ENCODE measurements at regions not wholly inside any gene's neighbourhood (a gene's known extent, or its start where the extent isn't known, plus 50 kb on each side); places are given as distances from the start of the nearest gene placed in this dataset.

- Histone ChIP-seq H3K4me3 (replicated peaks in 1 of 4; ENCODE audit: control extremely low read depth in 1 of 4, insufficient read depth in 1 of 4, low read depth in 3 of 4, low read length in 4 of 4) (no peak overlapping the region), H3K36me3 (ENCODE audit: control insufficient read depth, insufficient read depth, low read length) (no peaks in the 10 kb centered on the region), H3K4me1 (ENCODE audit: control insufficient read depth, extremely low read depth, insufficient read depth, low read length) (no peaks in the 10 kb centered on the region), H3K4me2 (ENCODE audit: extremely low read depth, insufficient read depth, low read length) (no peak overlapping the region), H3K27me3 (ENCODE audit: control insufficient read depth, insufficient read depth, low read length) (no peaks in the 10 kb centered on the region), H3K27ac (ENCODE audit: insufficient read depth, low read length) (no peak overlapping the region), H3K9me3 (ENCODE audit: control insufficient read depth, insufficient read depth, low read depth, low read length) (no peaks in the 10 kb centered on the region), H2AFZ (ENCODE audit: low read length) (no peak overlapping the region), H3K79me2 (ENCODE audit: control insufficient read depth, insufficient read depth, low read length) (no peaks in the 10 kb centered on the region), H4K20me1 (ENCODE audit: control insufficient read depth, extremely low read depth, insufficient read depth, low read length) (no peaks in the 10 kb centered on the region), H3K9ac (ENCODE audit: insufficient read depth, low read length) (no peak overlapping the region)
- no peak for DNase-seq (ENCODE audit: low read depth in 2 of 2)
- TF ChIP-seq EZH2 (IDR thresholded peaks at IDR 0.05; ENCODE audit: low read length, missing control alignments) = no peak
- no peak for TF ChIP-seq CTCF (conservative IDR thresholded peaks at IDR 0.05 in 1 of 2, IDR thresholded peaks at IDR 0.05 in 1 of 2; ENCODE audit: low read depth in 1 of 2, low read length in 2 of 2)
Measured at GRCh38 chr22:22425783-22426624, 82.5 kb downstream of the ZNF280B start.

GRCh38 chr22:22427542-22428065 lies 80.9 kb downstream of the ZNF280B start:
- no peak for DNase-seq (ENCODE audit: low read depth in 2 of 2)
- no peak for TF ChIP-seq CTCF (conservative IDR thresholded peaks at IDR 0.05 in 1 of 2, IDR thresholded peaks at IDR 0.05 in 1 of 2; ENCODE audit: low read depth in 1 of 2, low read length in 2 of 2)
- TF ChIP-seq EZH2 (IDR thresholded peaks at IDR 0.05; ENCODE audit: low read length, missing control alignments) = no peak

DNA sequence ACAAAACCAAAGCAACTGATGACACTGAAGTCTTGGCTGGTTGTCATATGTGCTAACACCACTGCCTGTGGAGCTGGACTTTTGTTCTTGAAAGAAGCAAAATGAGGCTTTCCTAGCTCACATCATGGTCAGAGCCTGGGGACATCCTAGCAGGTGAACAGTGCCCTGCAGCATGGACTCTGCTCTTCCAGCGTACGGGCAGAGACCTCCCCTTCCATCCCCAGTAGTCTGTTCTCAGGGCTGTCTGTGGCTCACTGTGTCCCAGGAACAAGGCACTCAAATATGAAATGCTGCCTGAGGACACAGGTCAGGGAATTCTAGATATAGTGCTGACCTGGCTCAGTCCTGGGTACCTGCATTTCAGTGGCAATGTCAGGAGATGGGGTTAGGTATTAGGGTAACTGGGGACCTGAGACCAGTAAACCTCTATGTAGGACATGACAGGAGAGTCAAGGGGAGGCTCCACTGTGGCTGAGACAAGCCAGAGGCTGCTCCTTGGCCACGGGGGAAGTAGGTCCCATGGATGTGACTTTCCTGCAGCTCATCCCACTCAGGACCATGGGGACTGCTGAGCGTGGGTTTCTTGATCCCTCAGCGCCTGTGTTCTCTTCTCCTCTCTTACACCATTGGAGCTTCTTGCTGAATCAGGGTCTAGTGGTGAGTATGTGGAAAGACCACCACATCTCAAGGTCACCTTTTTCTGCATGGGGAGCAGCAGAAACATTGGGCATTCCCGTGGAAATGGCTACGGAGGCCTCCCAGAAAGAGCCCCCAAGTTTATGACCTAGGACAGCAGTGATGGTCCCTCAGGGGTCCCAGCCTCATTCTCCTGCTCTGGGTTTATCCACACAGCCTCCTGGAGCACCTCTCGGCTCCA lies 80.1 kb downstream of the ZNF280B start:
- Histone ChIP-seq H3K36me3 (ENCODE audit: control insufficient read depth, insufficient read depth, low read length) (no peaks in the 10 kb centered on the region), H3K27ac (ENCODE audit: insufficient read depth, low read length) (no peak overlapping the region), H3K9ac (ENCODE audit: insufficient read depth, low read length) (no peak overlapping the region), H3K4me2 (ENCODE audit: extremely low read depth, insufficient read depth, low read length) (no peak overlapping the region), H3K9me3 (ENCODE audit: control insufficient read depth, insufficient read depth, low read depth, low read length) (no peaks in the 10 kb centered on the region), H3K27me3 (ENCODE audit: control insufficient read depth, insufficient read depth, low read length) (no peaks in the 10 kb centered on the region), H4K20me1 (ENCODE audit: control insufficient read depth, extremely low read depth, insufficient read depth, low read length) (no peaks in the 10 kb centered on the region), H3K4me3 (replicated peaks in 1 of 4; ENCODE audit: control extremely low read depth in 1 of 4, insufficient read depth in 1 of 4, low read depth in 3 of 4, low read length in 4 of 4) (no peak overlapping the region), H3K79me2 (ENCODE audit: control insufficient read depth, insufficient read depth, low read length) (no peaks in the 10 kb centered on the region), H2AFZ (ENCODE audit: low read length) (no peak overlapping the region), H3K4me1 (ENCODE audit: control insufficient read depth, extremely low read depth, insufficient read depth, low read length) (no peaks in the 10 kb centered on the region)
- TF ChIP-seq EZH2 (IDR thresholded peaks at IDR 0.05; ENCODE audit: low read length, missing control alignments) (no peak), CTCF (conservative IDR thresholded peaks at IDR 0.05 in 1 of 2, IDR thresholded peaks at IDR 0.05 in 1 of 2; ENCODE audit: low read depth in 1 of 2, low read length in 2 of 2) (no peak)
- DNase-seq (ENCODE audit: low read depth in 2 of 2) = no peak

More at GRCh38 chr22:22427542-22428065, 80.9 kb downstream of the ZNF280B start:
- Histone ChIP-seq H3K9me3 (ENCODE audit: control insufficient read depth, insufficient read depth, low read depth, low read length) (no peaks in the 10 kb centered on the region), H3K36me3 (ENCODE audit: control insufficient read depth, insufficient read depth, low read length) (no peaks in the 10 kb centered on the region), H3K27me3 (ENCODE audit: control insufficient read depth, insufficient read depth, low read length) (no peaks in the 10 kb centered on the region), H3K9ac (ENCODE audit: insufficient read depth, low read length) (no peak overlapping the region), H4K20me1 (ENCODE audit: control insufficient read depth, extremely low read depth, insufficient read depth, low read length) (no peaks in the 10 kb centered on the region), H3K79me2 (ENCODE audit: control insufficient read depth, insufficient read depth, low read length) (no peaks in the 10 kb centered on the region), H3K4me1 (ENCODE audit: control insufficient read depth, extremely low read depth, insufficient read depth, low read length) (no peaks in the 10 kb centered on the region), H2AFZ (ENCODE audit: low read length) (no peak overlapping the region), H3K27ac (ENCODE audit: insufficient read depth, low read length) (no peak overlapping the region), H3K4me3 (replicated peaks in 1 of 4; ENCODE audit: control extremely low read depth in 1 of 4, insufficient read depth in 1 of 4, low read depth in 3 of 4, low read length in 4 of 4) (no peak overlapping the region), H3K4me2 (ENCODE audit: extremely low read depth, insufficient read depth, low read length) (no peak overlapping the region)

Measured in fibroblast of lung (primary cell).